GM12872 (cell line): ENCODE measurements at regions not wholly inside any gene's neighbourhood (a gene's known extent, or its start where the extent isn't known, plus 50 kb on each side); places are given as distances from the start of the nearest gene placed in this dataset.

Experiments used
- TF ChIP-seq, protein P1 (sequence below): IDR thresholded peaks from 3 replicates; pipeline ENCODE4 v1.5.1; 2011; ENCODE audit warnings: low read depth, mild to moderate bottlenecking, low read length, moderate library complexity; ENCODE audit not compliant: insufficient read depth

DNA sequence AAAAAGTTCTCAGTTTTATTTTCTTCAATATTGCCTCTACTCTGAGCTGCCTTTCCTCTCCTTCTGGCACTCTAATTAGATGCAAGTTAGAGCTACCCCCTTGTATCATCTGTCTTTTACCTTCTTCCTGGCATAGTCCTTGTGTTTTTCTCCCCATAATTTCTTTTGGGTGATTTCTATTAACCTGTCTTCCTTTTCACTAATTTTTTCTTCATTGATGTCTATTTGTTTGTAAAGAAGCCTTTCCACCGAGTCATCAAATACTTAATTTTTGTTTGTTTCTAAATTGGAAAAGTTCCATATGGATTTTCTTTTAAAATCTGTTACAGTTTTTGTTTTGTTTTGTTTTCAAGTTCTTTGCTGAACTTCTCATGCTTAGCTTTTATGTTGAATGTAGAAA, 558.1 kb downstream of the TBC1D22A start:
- TF ChIP-seq, protein P1, sequence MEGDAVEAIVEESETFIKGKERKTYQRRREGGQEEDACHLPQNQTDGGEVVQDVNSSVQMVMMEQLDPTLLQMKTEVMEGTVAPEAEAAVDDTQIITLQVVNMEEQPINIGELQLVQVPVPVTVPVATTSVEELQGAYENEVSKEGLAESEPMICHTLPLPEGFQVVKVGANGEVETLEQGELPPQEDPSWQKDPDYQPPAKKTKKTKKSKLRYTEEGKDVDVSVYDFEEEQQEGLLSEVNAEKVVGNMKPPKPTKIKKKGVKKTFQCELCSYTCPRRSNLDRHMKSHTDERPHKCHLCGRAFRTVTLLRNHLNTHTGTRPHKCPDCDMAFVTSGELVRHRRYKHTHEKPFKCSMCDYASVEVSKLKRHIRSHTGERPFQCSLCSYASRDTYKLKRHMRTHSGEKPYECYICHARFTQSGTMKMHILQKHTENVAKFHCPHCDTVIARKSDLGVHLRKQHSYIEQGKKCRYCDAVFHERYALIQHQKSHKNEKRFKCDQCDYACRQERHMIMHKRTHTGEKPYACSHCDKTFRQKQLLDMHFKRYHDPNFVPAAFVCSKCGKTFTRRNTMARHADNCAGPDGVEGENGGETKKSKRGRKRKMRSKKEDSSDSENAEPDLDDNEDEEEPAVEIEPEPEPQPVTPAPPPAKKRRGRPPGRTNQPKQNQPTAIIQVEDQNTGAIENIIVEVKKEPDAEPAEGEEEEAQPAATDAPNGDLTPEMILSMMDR, result no peak

DNA sequence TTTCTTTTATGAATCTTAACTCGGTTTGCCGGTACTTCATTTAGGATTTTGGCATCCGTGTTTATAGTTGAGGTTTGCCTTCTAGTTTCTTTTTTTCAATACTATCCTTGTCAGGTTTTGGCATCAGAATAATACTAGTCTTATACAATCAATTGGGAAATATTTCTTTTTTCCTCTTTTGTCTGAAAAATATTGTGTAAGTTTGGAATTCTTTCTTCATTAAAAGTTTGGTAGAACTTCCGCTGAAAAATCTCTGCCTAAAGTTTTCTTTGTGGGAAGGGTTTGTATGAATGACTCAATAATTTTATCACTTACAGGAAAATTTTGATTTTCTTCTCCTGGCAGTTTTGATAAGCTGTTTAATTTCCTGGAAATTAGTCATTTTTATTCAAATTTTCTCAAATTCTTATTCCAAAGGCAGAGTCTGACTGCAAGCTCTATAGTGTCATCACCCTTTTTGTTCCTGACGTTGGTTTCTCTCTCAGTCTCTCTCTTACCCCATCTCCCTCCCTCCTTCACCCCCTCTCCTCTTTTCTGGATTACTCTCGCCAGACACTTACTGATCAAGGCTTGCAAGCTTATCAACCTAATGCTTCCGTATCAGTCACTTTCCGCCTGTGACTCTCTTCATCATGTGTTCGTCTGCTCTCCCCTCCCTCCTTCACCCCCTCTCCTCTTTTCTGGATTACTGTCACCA, 555.7 kb downstream of the TBC1D22A start:
- TF ChIP-seq, protein P1, result no peak

- TF ChIP-seq, protein P1, result no peak
Measured at GRCh38 chr22:47315862-47316419, 553.5 kb downstream of the TBC1D22A start.

DNA sequence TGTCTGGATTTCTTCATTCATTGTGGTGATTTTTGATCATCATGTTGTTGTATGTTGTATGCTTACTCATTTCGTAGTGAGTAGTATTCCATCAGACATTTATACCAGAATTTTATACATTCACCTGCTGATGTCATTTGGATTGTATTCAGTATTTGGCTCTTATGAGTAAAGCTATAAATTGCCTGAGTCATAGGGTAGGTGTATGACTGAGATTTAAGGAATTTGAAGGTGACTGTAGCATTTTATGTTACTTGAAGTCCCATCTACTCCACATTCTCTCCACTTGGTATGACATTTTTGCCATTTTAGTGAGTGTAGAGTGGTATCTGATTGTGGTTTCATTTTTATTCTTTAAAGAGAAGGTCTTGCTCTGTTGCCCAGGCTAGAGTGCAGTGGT, 548.2 kb downstream of the TBC1D22A start:
- TF ChIP-seq, protein P1, result no peak

DNA sequence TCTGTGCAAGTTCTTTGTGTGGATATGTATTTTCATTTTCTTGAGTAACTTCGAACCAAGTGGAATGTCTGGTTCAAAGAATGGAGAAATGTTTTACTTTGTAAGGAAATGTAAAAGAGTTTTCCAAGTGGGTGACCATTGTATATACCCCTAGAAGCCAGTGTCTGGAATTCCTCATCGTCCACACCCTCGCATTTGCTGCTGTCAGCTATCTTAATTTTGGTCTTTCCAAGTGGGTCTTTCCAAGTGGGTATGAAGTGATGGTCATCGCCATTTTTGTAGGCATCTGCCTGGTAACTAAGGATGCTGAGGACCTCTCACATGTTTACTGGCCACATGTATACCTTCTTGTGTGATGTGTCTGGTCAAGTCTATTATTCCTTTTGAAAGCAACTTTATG, 547.5 kb downstream of the TBC1D22A start:
- TF ChIP-seq, protein P1, result no peak

- TF ChIP-seq, protein P1, result no peak
Measured at GRCh38 chr22:47309476-47309875, 547.0 kb downstream of the TBC1D22A start.

- TF ChIP-seq, protein P1, result no peak
Measured at GRCh38 chr22:47308886-47309285, 546.4 kb downstream of the TBC1D22A start.
